Stomach (tissue), 4 donors: ENCODE measurements at regions not wholly inside any gene's neighbourhood (a gene's known extent, or its start where the extent isn't known, plus 50 kb on each side); places are given as distances from the start of the nearest gene placed in this dataset.

ENCODE experiments used
- CTCF ChIP-seq, 7 experiments: fragments of 450-650 bp in 4 of 7; fragments of 200-600 bp in 3 of 7; sonication (generic) in 3 of 7; IDR thresholded peaks; one replicate each; pipeline ENCODE4 v1.5.1; 2016 to 2019; ENCODE audit warnings: antibody characterized with exemption in 7 of 7, control low read depth in 2 of 7, mild to moderate bottlenecking in 1 of 7
- POLR2A ChIP-seq, 4 donors: fragments of 450-650 bp; IDR thresholded peaks; one replicate each; pipeline ENCODE4 v1.6.1; 2016; ENCODE audit warnings: antibody characterized with exemption in 4 of 4, control low read depth in 2 of 4, mild to moderate bottlenecking in 1 of 4, moderate library complexity in 1 of 4
- POLR2AphosphoS5 ChIP-seq, 3 donors: sonication (generic); formaldehyde crosslinking; IDR thresholded peaks; one replicate each; pipeline ENCODE4 v1.6.1; 2016; ENCODE audit warnings: antibody characterized with exemption in 3 of 3

GRCh38 chr1:175890958-175891357 lies 147.6 kb upstream of the TNR start:
- no peak for TF ChIP-seq POLR2AphosphoS5 (IDR thresholded peaks at IDR 0.05)
- TF ChIP-seq CTCF (IDR thresholded peaks at IDR 0.05): no peak
- no peak for TF ChIP-seq POLR2A (IDR thresholded peaks at IDR 0.05)
